Upper lobe of left lung (tissue), 6 donors: ENCODE measurements at regions not wholly inside any gene's neighbourhood (a gene's known extent, or its start where the extent isn't known, plus 50 kb on each side); places are given as distances from the start of the nearest gene placed in this dataset.

Experiments used
- ATAC-seq, 2 donors: fragments of 200-7000 bp; cut with Tn5 transposase; one replicate each; pipeline ENCODE4 v1.9.1; 2022; ENCODE audit warnings: mild to moderate bottlenecking in 2 of 2, moderate library complexity in 2 of 2; ENCODE audit not compliant: low FRiP score in 2 of 2
- DNase-seq, 2 donors: peaks; one replicate each; pipeline ENCODE4 v3.0.0-alpha.2; 2019 to 2020
- H3K27ac ChIP-seq, 4 donors: fragments of 200-600 bp; sonication (generic); one replicate each; pipeline ENCODE4 v1.5.1; 2016 to 2019
- H3K27me3 ChIP-seq, 4 donors: fragments of 200-600 bp; sonication (generic); one replicate each; pipeline ENCODE4 v1.5.1; 2017 to 2019
- H3K36me3 ChIP-seq, 4 donors: fragments of 200-600 bp; sonication (generic); one replicate each; pipeline ENCODE4 v1.5.1; 2016 to 2019
- H3K4me1 ChIP-seq, 4 donors: fragments of 200-600 bp; sonication (generic); one replicate each; pipeline ENCODE4 v1.5.1; 2018 to 2019
- H3K4me3 ChIP-seq, 4 donors: fragments of 200-600 bp; sonication (generic); one replicate each; pipeline ENCODE4 v1.5.1; 2017 to 2019; ENCODE audit warnings: mild to moderate bottlenecking in 2 of 4, moderate library complexity in 1 of 4
- H3K9me3 ChIP-seq, 4 donors: fragments of 200-600 bp; sonication (generic); one replicate each; pipeline ENCODE4 v1.5.1; 2018 to 2019
- EP300 ChIP-seq, 4 donors: sonication (generic); formaldehyde crosslinking; IDR thresholded peaks; one replicate each; pipeline ENCODE4 v1.5.1; 2017; ENCODE audit warnings: antibody characterized with exemption in 4 of 4, control low read depth in 2 of 4
- POLR2A ChIP-seq, 4 donors: fragments of 450-650 bp; IDR thresholded peaks; one replicate each; pipeline ENCODE4 v1.5.1; 2016 to 2017; ENCODE audit warnings: antibody characterized with exemption in 4 of 4, mild to moderate bottlenecking in 2 of 4
- POLR2AphosphoS5 ChIP-seq, 2 donors: sonication (generic); formaldehyde crosslinking; IDR thresholded peaks; one replicate each; pipeline ENCODE4 v1.5.1; 2017; ENCODE audit warnings: antibody characterized with exemption in 2 of 2
- WGBS, 2 donors: methylation state at CpG; one replicate each; pipeline ENCODE4 v1.1.5; 2017 to 2018; 5-methylcytosine and 5-hydroxymethylcytosine counted together
- TF ChIP-seq, protein P1 (sequence below), 6 experiments: fragments of 450-650 bp in 4 of 6; fragments of 200-600 bp in 2 of 6; sonication (generic) in 2 of 6; IDR thresholded peaks; one replicate each; pipeline ENCODE4 v1.5.1; 2016 to 2019; ENCODE audit warnings: antibody characterized with exemption in 6 of 6
- donor health status: DM: no; HTN: no; CAD: no; lungs with moderate emphysema.
- donor health status: DM: no; HTN: yes; CAD: no; lungs with severe emphysema.

DNA sequence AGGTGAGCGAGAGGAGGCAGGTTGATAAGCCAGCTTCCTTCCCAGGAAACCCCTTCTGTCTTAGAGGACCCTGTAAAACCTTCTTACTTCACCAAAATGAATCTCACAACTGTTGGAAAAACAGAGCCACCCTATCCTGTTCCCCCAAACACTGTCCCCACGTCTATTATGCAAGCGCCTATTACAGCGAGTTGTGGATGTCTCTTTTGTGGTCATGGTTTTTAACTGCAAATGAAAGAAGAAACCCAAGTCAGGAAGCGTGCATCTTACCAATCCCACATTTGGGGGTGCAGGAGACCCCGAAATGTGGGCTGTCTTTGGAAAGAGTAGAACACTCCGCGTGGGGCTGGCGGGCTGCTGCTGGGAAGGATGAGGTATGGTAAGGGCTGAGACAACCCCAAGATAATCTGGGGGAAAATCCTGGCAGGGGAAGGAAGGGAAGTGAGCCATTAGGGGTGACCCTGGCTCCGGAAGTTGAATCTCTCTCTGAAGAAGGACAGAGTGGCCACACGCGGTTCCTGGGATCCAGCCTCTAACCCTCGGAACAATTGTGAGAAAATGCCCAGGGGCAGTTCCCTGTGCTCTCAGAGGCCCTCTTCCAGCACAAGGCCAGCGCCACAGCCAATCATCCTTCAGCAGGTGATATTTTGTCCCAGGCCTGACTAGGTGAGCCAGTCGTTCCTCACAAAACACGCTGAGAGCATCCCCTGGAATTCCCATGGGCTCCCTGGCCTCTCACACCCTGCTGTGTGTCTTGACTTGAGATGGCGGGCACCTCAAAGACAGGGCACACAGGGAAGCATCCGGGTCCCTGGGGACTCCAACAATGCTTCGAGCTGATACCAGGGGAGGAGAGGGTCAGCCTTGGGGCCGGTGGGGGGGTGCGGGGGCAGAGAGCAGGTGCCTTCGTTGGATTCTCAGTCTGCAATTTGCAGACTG is 168.5 kb upstream of the IRF2BP2 start:
- peak; percentile 56 to 71 for DNase-seq
- WGBS, 2 donors: 71 to 73% methylated on average over 22 of the region's 22 CpGs
- H3K27me3 ChIP-seq: peaks cover 0 to 3% (median 0%) of the 10 kb centered on the region in 4 donors
- no peaks in the 10 kb centered on the region for H3K9me3 ChIP-seq
- peak; percentile 8 to 46 for ATAC-seq
- H3K36me3 ChIP-seq: no peaks in the 10 kb centered on the region
- H3K4me3 ChIP-seq: no peak overlapping the region
- no peak for TF ChIP-seq POLR2A (IDR thresholded peaks at IDR 0.05)
- H3K4me1 ChIP-seq: peaks cover 0 to 9% (median 0%) of the 10 kb centered on the region in 4 donors
- peak overlapping the region in 1 of 4 donors; percentile 21 for H3K27ac ChIP-seq

DNA sequence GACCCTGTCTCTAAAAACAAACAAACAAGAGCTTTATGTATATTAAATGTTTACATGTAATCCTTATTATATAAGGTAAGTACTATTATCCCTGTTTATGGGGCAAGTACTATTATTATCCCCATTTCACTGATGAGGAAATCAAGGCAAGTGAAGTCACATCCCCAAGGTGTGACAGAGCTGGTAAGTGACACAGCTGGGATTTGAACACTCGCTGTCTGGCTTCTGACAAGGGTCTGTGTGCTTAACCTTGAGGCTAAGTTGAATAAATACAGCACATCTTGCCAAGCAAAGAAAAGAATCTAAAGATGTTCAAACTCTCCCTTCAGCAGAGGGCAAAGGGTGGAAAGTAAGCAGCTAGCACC is 167.9 kb upstream of the IRF2BP2 start:
- Histone ChIP-seq H3K36me3 (no peaks in the 10 kb centered on the region), H3K27ac (no peak overlapping the region), H3K9me3 (no peaks in the 10 kb centered on the region), H3K27me3 (peaks cover 0 to 3% (median 0%) of the 10 kb centered on the region in 4 donors), H3K4me3 (no peak overlapping the region), H3K4me1 (peaks cover 0 to 9% (median 0%) of the 10 kb centered on the region in 4 donors)
- TF ChIP-seq POLR2AphosphoS5 (IDR thresholded peaks at IDR 0.05) (no peak), POLR2A (IDR thresholded peaks at IDR 0.05) (no peak), EP300 (IDR thresholded peaks at IDR 0.05) (no peak)
- TF ChIP-seq, protein P1, sequence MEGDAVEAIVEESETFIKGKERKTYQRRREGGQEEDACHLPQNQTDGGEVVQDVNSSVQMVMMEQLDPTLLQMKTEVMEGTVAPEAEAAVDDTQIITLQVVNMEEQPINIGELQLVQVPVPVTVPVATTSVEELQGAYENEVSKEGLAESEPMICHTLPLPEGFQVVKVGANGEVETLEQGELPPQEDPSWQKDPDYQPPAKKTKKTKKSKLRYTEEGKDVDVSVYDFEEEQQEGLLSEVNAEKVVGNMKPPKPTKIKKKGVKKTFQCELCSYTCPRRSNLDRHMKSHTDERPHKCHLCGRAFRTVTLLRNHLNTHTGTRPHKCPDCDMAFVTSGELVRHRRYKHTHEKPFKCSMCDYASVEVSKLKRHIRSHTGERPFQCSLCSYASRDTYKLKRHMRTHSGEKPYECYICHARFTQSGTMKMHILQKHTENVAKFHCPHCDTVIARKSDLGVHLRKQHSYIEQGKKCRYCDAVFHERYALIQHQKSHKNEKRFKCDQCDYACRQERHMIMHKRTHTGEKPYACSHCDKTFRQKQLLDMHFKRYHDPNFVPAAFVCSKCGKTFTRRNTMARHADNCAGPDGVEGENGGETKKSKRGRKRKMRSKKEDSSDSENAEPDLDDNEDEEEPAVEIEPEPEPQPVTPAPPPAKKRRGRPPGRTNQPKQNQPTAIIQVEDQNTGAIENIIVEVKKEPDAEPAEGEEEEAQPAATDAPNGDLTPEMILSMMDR (IDR thresholded peaks at IDR 0.05): no peak
- DNase-seq (no peak), ATAC-seq (no peak)
- WGBS, 2 donors: 80 to 81% methylated on average over 1 of the region's 1 CpG

DNA sequence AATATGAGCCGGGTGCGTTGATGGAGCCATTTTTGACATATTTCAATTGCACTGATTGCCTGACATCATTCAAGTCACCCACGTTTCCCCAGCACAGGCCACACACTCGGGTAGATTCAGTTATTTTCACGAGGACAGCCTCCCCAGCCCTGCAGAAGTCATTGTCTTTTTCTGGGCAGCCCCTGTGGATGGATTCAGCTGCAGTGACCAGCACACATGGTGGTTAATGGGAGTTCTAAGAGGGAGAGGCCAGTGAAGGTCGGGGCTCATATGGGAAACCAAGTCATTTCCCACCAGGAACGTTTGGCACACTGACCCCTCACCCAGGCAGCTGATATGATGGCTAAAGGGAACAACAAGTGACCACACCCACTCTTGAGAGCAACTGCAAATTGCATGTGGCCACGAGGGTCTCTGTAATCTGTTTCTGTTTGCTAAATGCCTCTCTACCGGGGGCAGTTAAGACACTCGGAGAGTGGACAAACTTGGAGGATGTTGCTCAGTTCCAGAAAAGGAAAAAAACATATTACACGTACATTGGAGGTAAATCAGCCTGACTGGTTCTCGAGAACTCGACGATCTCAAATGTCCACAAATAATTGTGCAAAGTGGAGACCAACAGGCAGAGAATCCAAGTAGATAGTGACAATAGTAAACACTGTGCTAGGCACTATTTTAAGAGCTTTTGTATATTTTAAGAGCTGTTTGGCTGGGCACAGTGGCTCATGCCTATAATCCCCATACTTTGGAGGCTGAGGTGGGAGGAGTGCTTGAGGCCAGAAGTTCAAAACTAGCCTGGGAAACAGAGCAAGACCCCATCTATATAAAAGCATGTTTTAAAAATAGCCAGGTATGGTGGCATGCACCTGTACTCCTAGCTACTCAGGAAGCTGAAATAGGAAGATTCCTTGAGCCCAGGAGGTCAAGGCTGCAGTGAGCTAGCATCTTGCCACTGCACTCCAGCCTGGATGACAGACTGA is 167.2 kb upstream of the IRF2BP2 start:
- H3K36me3 ChIP-seq: no peaks in the 10 kb centered on the region
- peaks cover 0 to 3% (median 0%) of the 10 kb centered on the region in 4 donors for H3K27me3 ChIP-seq
- no peak overlapping the region for H3K4me3 ChIP-seq
- no peaks in the 10 kb centered on the region for H3K9me3 ChIP-seq
- peak in 1 of 2 donors; percentile 4 for ATAC-seq
- DNase-seq: peak in 1 of 2 donors; percentile 55
- H3K4me1 ChIP-seq: peaks cover 1 to 15% (median 5%) of the 10 kb centered on the region in 4 donors
- TF ChIP-seq EP300 (IDR thresholded peaks at IDR 0.05) (peak in 1 of 4 donors; percentile 71), POLR2A (IDR thresholded peaks at IDR 0.05) (no peak)
- TF ChIP-seq, protein P1 (IDR thresholded peaks at IDR 0.05): no peak
- no peak overlapping the region for H3K27ac ChIP-seq
- 53 to 61% methylated on average over 14 of the region's 14 CpGs for whole genome bisulfite sequencing, 2 donors

DNA sequence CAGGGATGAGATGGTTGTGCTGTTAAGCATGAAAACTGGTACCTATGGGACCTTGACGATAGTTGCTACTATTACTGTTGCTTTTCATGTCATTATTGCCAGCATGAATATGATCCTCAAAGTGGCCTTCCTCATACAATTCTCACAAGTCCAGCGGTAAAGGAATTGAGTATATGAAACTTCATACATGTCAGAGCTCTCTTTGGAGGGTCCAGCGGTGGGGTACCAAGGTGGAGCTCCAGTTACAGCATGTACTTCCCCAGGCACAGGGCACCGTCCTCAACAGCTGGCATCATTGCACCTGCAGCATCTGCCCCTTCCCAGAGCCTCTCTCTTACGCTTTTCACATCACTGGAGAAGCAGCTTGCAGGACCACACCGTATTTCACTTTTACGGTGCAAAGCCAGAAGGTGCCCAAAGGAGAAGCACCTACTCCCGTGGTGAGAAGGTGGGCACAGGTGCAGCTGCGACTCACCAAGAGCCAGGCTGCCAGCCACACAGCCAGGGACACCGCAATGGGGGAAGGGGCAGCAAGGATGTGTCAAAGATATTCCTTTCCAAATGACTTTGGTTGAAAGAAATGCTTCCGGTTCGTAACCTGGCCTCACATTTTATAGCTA is 166.4 kb upstream of the IRF2BP2 start:
- no peak overlapping the region for H3K4me3 ChIP-seq
- ATAC-seq (no peak), DNase-seq (peak in 1 of 2 donors; percentile 50)
- H3K9me3 ChIP-seq: no peaks in the 10 kb centered on the region
- peaks cover 0 to 3% (median 0%) of the 10 kb centered on the region in 4 donors for H3K27me3 ChIP-seq
- no peaks in the 10 kb centered on the region for H3K36me3 ChIP-seq
- H3K27ac ChIP-seq: no peak overlapping the region
- H3K4me1 ChIP-seq: peaks cover 9 to 23% (median 13%) of the 10 kb centered on the region in 4 donors
- 90 to 94% methylated on average over 12 of the region's 12 CpGs for WGBS, 2 donors
- TF ChIP-seq POLR2AphosphoS5 (IDR thresholded peaks at IDR 0.05) (no peak), POLR2A (IDR thresholded peaks at IDR 0.05) (no peak), EP300 (IDR thresholded peaks at IDR 0.05) (no peak)
- TF ChIP-seq, protein P1 (IDR thresholded peaks at IDR 0.05): no peak
